ENCODE measurements at regions not wholly inside any gene's neighbourhood (a gene's known extent, or its start where the extent isn't known, plus 50 kb on each side); places are given as distances from the start of the nearest gene placed in this dataset.

GRCh38 chr18:2281523-2282199, 289.6 kb downstream of the METTL4 start:
- no peak for DNase-seq

DNA sequence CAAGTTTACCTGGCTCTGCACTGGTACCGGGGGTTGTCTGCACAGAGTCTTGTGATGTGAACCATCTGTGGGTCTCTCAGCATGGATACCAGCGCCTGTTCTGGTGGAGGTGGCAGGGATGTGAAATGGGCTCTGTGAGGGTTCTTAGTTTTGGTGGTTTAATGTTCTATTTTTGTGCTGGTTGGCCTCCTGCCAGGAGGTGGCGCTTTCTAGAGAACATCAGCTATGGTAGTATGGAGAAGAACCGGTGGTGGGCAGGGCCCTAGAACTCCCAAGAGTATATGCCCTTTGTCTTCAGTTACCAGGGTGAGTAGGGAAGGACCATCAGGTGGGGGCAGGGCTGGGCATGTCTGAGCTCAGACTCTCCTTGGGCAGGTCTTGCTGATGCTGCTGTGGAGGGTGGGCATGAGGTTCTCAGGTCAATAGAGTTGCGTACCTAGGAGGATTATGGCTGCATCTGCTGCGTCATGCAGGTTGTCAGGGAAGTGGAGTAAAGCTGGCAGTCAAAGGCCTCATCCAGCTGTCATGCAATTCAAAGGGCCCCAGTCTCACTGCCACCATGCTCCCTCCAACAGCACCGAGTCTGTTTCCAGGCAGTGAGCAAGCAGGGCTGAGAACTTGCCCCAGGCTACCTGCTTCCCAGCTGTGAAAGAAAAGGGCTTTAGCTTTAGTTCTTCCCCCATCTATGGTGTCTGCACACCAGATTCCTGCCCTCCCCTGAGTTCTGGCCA, 278.0 kb downstream of the METTL4 start:
- DNase-seq: no peak

- no peak for DNase-seq
Observed at GRCh38 chr18:2301316-2301715, 270.0 kb downstream of the METTL4 start.

GRCh38 chr18:2302012-2302411, 269.3 kb downstream of the METTL4 start:
- no peak for DNase-seq

DNA sequence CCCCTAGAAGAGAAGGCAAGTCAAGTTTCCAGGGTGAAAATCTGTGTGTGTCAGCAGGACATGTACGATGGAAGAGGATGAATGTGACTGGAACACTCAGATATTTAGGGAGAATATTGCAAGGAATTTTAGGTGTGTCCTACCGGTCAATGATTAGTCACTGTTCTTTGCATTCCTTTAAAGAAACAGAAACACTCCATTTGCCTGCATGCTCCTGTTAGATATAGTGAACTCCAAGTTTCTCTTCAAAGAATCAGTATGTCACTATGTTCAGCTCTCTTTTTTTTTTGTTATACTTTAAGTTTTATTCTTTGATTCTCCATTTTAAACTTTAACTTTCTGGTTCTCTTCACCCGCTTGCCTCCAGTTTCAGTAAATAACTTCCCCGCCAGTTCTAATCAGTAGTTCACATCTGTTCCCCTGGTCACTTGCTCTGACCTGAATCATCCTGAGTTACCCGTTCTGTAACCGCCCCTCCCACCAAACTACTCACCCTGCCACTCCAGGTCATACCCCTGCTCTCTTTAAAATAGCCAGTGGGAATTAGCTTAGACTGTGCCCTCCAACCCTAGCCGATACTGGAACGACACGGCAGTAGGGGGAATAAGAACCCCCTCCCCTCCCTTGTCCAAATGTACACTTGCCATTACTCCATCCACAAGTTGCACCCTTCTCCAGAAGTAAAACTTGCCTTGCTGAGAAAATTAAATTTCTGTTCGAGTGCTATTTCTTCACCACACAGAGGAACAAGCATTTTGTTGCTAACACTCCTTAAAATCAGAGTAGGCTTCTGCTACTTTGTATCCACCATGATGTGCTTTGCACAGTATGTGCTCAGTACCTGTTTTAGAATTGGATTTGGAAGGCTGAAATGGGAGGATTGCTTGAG, 268.4 kb downstream of the METTL4 start:
- DNase-seq: no peak

GRCh38 chr18:2303517-2304238, 267.6 kb downstream of the METTL4 start:
- DNase-seq: no peak

- no peak for DNase-seq
Observed at GRCh38 chr18:2304378-2305175, 266.7 kb downstream of the METTL4 start.

DNA sequence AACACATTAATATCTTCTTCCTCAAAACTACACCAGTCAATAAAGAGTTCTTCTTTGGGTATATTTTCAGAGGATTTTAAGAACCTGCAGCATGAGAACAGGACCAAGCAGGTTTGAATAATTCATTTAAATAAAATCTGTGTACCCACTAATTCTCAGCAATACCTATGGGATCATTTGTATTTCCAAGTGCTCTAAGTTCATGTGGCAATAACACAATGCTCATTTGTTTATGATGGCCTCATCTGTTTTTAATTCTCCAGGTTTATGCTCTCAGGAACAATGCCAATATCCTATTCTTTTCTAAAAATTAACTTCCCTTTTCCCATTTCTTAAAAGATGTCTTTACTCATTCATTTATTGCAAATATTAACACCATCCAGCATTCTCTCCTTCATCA, 264.7 kb downstream of the METTL4 start:
- no peak for DNase-seq

GRCh38 chr18:2310886-2311285, 260.4 kb downstream of the METTL4 start:
- DNase-seq: no peak

GRCh38 chr18:2312440-2312839, 258.9 kb downstream of the METTL4 start:
- no peak for DNase-seq

- DNase-seq: no peak
Observed at GRCh38 chr18:2313332-2313731, 258.0 kb downstream of the METTL4 start.

DNA sequence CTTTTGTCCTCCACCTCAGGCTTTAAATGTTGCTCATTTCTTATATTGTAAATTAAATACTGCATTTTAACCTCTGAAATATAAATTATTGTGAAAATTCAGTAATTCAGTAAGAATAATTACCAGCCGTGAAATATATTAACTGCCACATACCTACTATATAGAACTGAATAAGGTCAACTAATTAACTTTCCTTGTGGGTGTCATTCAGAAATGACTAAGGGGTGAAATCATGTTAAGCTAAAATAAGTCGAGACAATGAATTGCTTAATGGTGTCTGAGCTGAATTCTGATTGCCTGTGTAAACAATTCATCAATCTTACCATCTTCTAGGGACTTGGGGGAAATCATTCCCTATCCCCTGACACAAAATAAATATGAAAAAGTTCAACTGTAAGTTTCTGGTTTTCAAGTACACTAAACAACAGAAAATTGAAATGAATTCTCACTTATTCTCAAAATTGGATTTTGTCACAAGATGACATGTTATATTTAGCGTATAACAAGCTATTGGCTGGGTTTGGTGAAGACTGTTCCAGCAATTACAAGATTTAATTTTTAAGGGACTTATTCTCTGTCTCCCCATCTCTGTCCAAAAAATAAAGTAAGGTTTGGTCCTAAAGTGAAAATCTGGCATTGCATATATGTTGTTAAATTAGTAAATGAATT, 255.1 kb downstream of the METTL4 start:
- no peak for DNase-seq

GRCh38 chr18:2316751-2317696, 254.3 kb downstream of the METTL4 start:
- no peak for DNase-seq

- DNase-seq: no peak
Observed at GRCh38 chr18:2324459-2324858, 246.8 kb downstream of the METTL4 start.

DNA sequence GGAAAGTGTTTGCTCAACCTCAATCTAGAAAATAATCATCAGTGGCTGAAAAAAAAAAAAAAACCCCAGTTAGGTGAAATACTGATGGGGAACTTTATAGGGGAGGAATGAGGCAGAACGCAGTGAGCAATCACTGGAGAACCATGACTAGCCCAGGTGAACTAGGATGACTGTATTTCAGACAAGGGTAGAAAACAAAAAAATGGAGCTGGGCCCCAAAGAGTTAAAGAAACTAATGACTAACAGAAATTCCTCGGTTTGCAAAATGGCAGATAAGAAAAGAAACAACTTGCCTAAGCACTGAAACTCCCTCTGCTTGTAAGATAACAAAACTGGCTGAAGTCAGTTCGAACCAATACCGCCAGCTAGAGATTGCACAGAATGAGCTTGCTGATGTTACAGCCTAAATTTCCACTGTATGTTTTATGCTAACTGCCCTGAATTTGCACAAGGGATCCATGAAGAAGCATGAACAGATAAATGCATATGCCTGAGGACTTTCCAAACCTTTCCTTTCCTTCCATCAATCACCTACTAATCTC, 245.9 kb downstream of the METTL4 start:
- DNase-seq: no peak

- DNase-seq: no peak
Observed at GRCh38 chr18:2325933-2326332, 245.4 kb downstream of the METTL4 start.

- no peak for DNase-seq
Observed at GRCh38 chr18:2326999-2327398, 244.3 kb downstream of the METTL4 start.

DNA sequence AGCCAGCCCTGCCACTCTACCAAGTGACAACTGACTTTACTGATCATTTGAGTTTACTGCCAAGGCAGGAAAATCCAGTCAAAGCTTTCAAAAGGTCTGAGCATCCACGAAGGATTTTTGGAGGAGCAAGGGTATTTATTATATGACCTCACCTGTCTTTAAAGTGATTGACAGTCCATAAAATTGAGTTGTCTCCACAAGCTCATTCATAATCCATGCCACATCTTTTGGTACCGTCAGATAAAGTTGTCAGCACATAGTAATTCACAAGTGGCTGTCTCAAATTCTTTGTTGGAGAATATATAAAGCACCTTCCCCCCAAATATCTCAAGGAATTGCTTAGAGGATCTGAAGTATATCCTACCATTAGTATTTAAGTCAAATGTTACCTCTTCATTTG, 240.5 kb downstream of the METTL4 start:
- DNase-seq: no peak

GRCh38 chr18:2331491-2331890, 239.8 kb downstream of the METTL4 start:
- no peak for DNase-seq
